Heart left ventricle (tissue), 16 donors: ENCODE measurements at regions not wholly inside any gene's neighbourhood (a gene's known extent, or its start where the extent isn't known, plus 50 kb on each side); places are given as distances from the start of the nearest gene placed in this dataset.

Experiments
- ATAC-seq, 4 donors: fragments of 200-7000 bp; cut with Tn5 transposase; one replicate each; pipeline ENCODE4 v1.9.1; 2020 to 2022; ENCODE audit warnings: moderate library complexity in 4 of 4, mild to moderate bottlenecking in 3 of 4, moderate number of reproducible peaks in 1 of 4
- DNase-seq, 5 donors: peaks; one replicate each; pipeline ENCODE4 v3.0.0-alpha.2; 2020
- H3K27ac ChIP-seq, 12 donors: fragments of 200-600 bp; sonication (generic) in 4 of 12; one replicate each; pipeline versions ENCODE4 v1.5.0 to v1.8.0; 2016 to 2022; ENCODE audit warnings: mild to moderate bottlenecking in 2 of 12
- H3K27me3 ChIP-seq, 9 donors: fragments of 200-600 bp; sonication (generic) in 2 of 9; one replicate each; pipeline versions ENCODE4 v1.5.1 to v1.8.0; 2016 to 2022; ENCODE audit warnings: mild to moderate bottlenecking in 3 of 9
- H3K36me3 ChIP-seq, 9 donors: fragments of 200-600 bp; sonication (generic) in 2 of 9; one replicate each; pipeline versions ENCODE4 v1.5.0 to v1.8.0; 2018 to 2022; ENCODE audit warnings: mild to moderate bottlenecking in 2 of 9
- H3K4me1 ChIP-seq, 12 donors: fragments of 200-600 bp; sonication (generic) in 4 of 12; one replicate each; pipeline versions ENCODE4 v1.5.0 to v1.8.0; 2016 to 2022; ENCODE audit warnings: mild to moderate bottlenecking in 3 of 12
- H3K4me3 ChIP-seq, 12 donors: fragments of 200-600 bp; sonication (generic) in 4 of 12; one replicate each; pipeline versions ENCODE4 v1.5.0 to v1.8.0; 2017 to 2022; ENCODE audit warnings: mild to moderate bottlenecking in 9 of 12, moderate library complexity in 4 of 12
- H3K9me3 ChIP-seq, 12 donors: fragments of 200-600 bp; sonication (generic) in 4 of 12; one replicate each; pipeline versions ENCODE4 v1.5.0 to v1.8.0; 2016 to 2022; ENCODE audit warnings: mild to moderate bottlenecking in 1 of 12
- CTCF ChIP-seq, 12 donors: fragments of 200-600 bp; sonication (generic) in 4 of 12; IDR thresholded peaks; one replicate each; pipeline versions ENCODE4 v1.5.0 to v1.8.0; 2018 to 2022; ENCODE audit warnings: antibody characterized with exemption in 12 of 12, mild to moderate bottlenecking in 5 of 12
- POLR2A ChIP-seq, 2 donors: fragments of 450-650 bp; IDR thresholded peaks; one replicate each; pipeline ENCODE4 v1.6.1; 2017; ENCODE audit warnings: antibody characterized with exemption in 2 of 2, mild to moderate bottlenecking in 2 of 2, moderate library complexity in 2 of 2
- WGBS, 4 donors: extraction: QIAGEN DNeasy Blood & Tissue Kit in 2 of 4; methylation state at CpG; one replicate each; pipeline versions ENCODE4 v1.1.5 to v1.1.7; 2013 to 2018; 5-methylcytosine and 5-hydroxymethylcytosine counted together
- intact Hi-C, 10 donors: fragments of 100-400 bp; cut with DNase I; formaldehyde crosslinking; loops; one replicate each; pipeline versions ENCODE4 v1.11.1 to v1.14.2; 2022
- donor health status: ischemic (EF 13 %, LVEDD 7.1; RV severe dilation, severe dysfunction).
- donor health status: healthy with polysubstance abuse.
- donor health status: DM: no; HTN: yes; CAD: no.
- donor health status: DM: no; HTN: no; CAD: no.
- donor health status: ischemic (EF 25% LVEDD 6.9; RV normal size, moderate dysfunction).
- donor health status: ischemic (EF 25% LVEDD 5.7; RV mildly dilated, moderate dysfunction).
- donor health status: healthy.
- donor health status: DM: yes; HTN: yes; CAD: no.
- donor health status: ischemic (EF 35%, LVEDD 5.7; RV mildly dilated, moderate dysfunction).
- donor health status: nonischemic (EF 11% LVEDD 7.7; RV severe dilation, severe dysfunction).
- donor health status: DM: yes; HTN: yes; CAD: no.
- donor health status: PGD.
- donor health status: ischemic (EF 29% LVEDD 5.4; RV normal size, mild dysfunction).
- donor health status: nonischemic (EF 23%, LVEDD 6.1; RV moderate dilation, normal function).

- Histone ChIP-seq H3K27me3 (no peaks in the 10 kb centered on the region), H3K4me1 (no peaks in the 10 kb centered on the region), H3K4me3 (no peak overlapping the region), H3K36me3 (no peaks in the 10 kb centered on the region), H3K9me3 (peaks cover 0 to 36% (median 4%) of the 10 kb centered on the region in 12 donors), H3K27ac (no peak overlapping the region)
- ATAC-seq: no peak
- TF ChIP-seq CTCF (IDR thresholded peaks at IDR 0.05) (no peak), POLR2A (IDR thresholded peaks at IDR 0.05) (no peak)
- intact Hi-C loops: no loop called here
- no peak for DNase-seq
- WGBS, 4 donors: 89 to 96% (median 95%) methylated on average over 3 of the region's 3 CpGs
Measured at GRCh38 chr10:20726381-20726780, 170.7 kb downstream of the NEBL start.

- no peaks in the 10 kb centered on the region for H3K36me3 ChIP-seq
- intact Hi-C loops: no loop called here
- peaks cover 0 to 4% (median 0%) of the 10 kb centered on the region in 12 donors for H3K9me3 ChIP-seq
- H3K27me3 ChIP-seq: no peaks in the 10 kb centered on the region
- no peak for TF ChIP-seq CTCF (IDR thresholded peaks at IDR 0.05)
- no peak for TF ChIP-seq POLR2A (IDR thresholded peaks at IDR 0.05)
- H3K4me1 ChIP-seq: no peaks in the 10 kb centered on the region
- 83 to 100% (median 93%) methylated on average over 1 of the region's 1 CpG for WGBS, 4 donors
- ATAC-seq (no peak), DNase-seq (no peak)
- H3K27ac ChIP-seq: no peak overlapping the region
- H3K4me3 ChIP-seq: no peak overlapping the region
Measured at GRCh38 chr10:20714979-20715378, 182.1 kb downstream of the NEBL start.

- no peak overlapping the region for H3K4me3 ChIP-seq
- DNase-seq (no peak), ATAC-seq (no peak)
- no peaks in the 10 kb centered on the region for H3K27me3 ChIP-seq
- H3K36me3 ChIP-seq: no peaks in the 10 kb centered on the region
- TF ChIP-seq CTCF (IDR thresholded peaks at IDR 0.05): no peak
- TF ChIP-seq POLR2A (IDR thresholded peaks at IDR 0.05): no peak
- H3K27ac ChIP-seq: no peak overlapping the region
- peaks cover 0 to 4% (median 0%) of the 10 kb centered on the region in 12 donors for H3K9me3 ChIP-seq
- intact Hi-C loops: no loop called here
- no peaks in the 10 kb centered on the region for H3K4me1 ChIP-seq
- 0 to 41% (median 15%) methylated on average over 1 of the region's 1 CpG for WGBS, 4 donors
Measured at GRCh38 chr10:20714518-20714917, 182.6 kb downstream of the NEBL start.

- TF ChIP-seq CTCF (IDR thresholded peaks at IDR 0.05) (no peak), POLR2A (IDR thresholded peaks at IDR 0.05) (no peak)
- DNase-seq (no peak), ATAC-seq (no peak)
- no peaks in the 10 kb centered on the region for H3K27me3 ChIP-seq
- H3K4me3 ChIP-seq: no peak overlapping the region
- no peaks in the 10 kb centered on the region for H3K4me1 ChIP-seq
- intact Hi-C loops: no loop called here
- 71 to 86% (median 80%) methylated on average over 1 of the region's 1 CpG for WGBS, 4 donors
- peaks cover 0 to 4% (median 0%) of the 10 kb centered on the region in 12 donors for H3K9me3 ChIP-seq
- H3K36me3 ChIP-seq: no peaks in the 10 kb centered on the region
- H3K27ac ChIP-seq: no peak overlapping the region
Measured at GRCh38 chr10:20713420-20713819, 183.7 kb downstream of the NEBL start.
